K562 (cell line): ENCODE measurements at regions not wholly inside any gene's neighbourhood (a gene's known extent, or its start where the extent isn't known, plus 50 kb on each side); places are given as distances from the start of the nearest gene placed in this dataset.
"Not testable (repeated sequence)": the region's sequence is repeated elsewhere in the genome, so short reads cannot be mapped to it uniquely, and the experiment has no call there.

ENCODE experiments used
- ETS2 ChIP-seq: IDR thresholded peaks from 2 replicates; pipeline ENCODE4 v1.6.1; 2016; ENCODE audit warnings: borderline replicate concordance, missing genetic modification characterization, mild to moderate bottlenecking, moderate library complexity, missing compliant biosample characterization; ENCODE audit not compliant: poor library complexity, severe bottlenecking
- MYBL2 ChIP-seq, 2 experiments: fragments of 450-650 bp in 1 of 2; sonication (generic) in 1 of 2; formaldehyde crosslinking in 1 of 2; IDR thresholded peaks; 2 replicates each; pipeline versions ENCODE4 v1.6.1 to v1.8.1; 2017 to 2022; ENCODE audit warnings: borderline replicate concordance in 1 of 2, inconsistent platforms in 1 of 2, low read depth in 1 of 2, mild to moderate bottlenecking in 1 of 2, missing genetic modification reagents in 1 of 2, moderate library complexity in 1 of 2
- TF ChIP-seq, protein P1 (sequence below), 3 experiments: IDR thresholded peaks in 2 of 3; conservative IDR thresholded peaks in 1 of 3; 2 replicates each; pipeline ENCODE4 v1.5.1; 2011 to 2012; ENCODE audit warnings: low read length in 3 of 3, mild to moderate bottlenecking in 3 of 3, control low read depth in 2 of 3, improper control_type of control experiment in 1 of 3, inconsistent platforms in 1 of 3, low read depth in 1 of 3, mixed read lengths in 1 of 3, moderate library complexity in 1 of 3; ENCODE audit not compliant: insufficient read depth in 2 of 3

DNA sequence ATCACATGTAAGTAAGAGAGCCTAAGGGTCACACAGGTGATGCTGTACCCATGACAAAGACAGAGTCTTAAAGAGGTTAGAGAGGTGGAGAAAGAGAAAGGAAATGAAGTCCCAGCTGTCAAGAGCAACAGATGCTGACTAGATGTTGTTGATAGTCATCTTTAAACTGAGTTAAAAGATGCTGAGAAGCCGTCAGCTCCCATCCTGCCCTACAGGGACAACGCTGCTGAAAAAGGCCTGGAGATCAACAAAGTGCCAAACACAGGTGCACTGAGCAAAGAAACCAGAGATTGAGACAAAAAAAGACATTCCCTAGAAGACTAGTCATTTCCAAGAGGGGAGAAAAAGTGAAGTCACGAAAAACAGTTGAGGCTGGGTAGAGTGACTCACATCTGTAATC lies 145.0 kb upstream of the DRD5 start:
- not testable (repeated sequence) for TF ChIP-seq MYBL2 (IDR thresholded peaks at IDR 0.05; ENCODE audit: low read depth); MYBL2 (CRISPR knock-in tag; IDR thresholded peaks at IDR 0.05; ENCODE audit: borderline replicate concordance); ETS2 (tag)
- TF ChIP-seq, protein P1, sequence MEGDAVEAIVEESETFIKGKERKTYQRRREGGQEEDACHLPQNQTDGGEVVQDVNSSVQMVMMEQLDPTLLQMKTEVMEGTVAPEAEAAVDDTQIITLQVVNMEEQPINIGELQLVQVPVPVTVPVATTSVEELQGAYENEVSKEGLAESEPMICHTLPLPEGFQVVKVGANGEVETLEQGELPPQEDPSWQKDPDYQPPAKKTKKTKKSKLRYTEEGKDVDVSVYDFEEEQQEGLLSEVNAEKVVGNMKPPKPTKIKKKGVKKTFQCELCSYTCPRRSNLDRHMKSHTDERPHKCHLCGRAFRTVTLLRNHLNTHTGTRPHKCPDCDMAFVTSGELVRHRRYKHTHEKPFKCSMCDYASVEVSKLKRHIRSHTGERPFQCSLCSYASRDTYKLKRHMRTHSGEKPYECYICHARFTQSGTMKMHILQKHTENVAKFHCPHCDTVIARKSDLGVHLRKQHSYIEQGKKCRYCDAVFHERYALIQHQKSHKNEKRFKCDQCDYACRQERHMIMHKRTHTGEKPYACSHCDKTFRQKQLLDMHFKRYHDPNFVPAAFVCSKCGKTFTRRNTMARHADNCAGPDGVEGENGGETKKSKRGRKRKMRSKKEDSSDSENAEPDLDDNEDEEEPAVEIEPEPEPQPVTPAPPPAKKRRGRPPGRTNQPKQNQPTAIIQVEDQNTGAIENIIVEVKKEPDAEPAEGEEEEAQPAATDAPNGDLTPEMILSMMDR (IDR thresholded peaks at IDR 0.05 in 2 of 3, conservative IDR thresholded peaks at IDR 0.05 in 1 of 3; ENCODE audit: insufficient read depth in 2 of 3, low read depth in 1 of 3, low read length in 3 of 3), result not testable (repeated sequence)
